Mesothelial cell of epicardium (in vitro differentiated cells): ENCODE measurements at regions not wholly inside any gene's neighbourhood (a gene's known extent, or its start where the extent isn't known, plus 50 kb on each side); places are given as distances from the start of the nearest gene placed in this dataset.
A peak's percentile ranks its signal among the peaks of the same experiment; 100 is the strongest.
"Not testable (repeated sequence)": the region's sequence is repeated elsewhere in the genome, so short reads cannot be mapped to it uniquely, and the experiment has no call there.

Experiments used
- DNase-seq, 2 experiments: peaks; one replicate each; pipeline ENCODE4 v3.0.0; 2021; ENCODE audit warnings: low spot score in 2 of 2; ENCODE audit not compliant: unreplicated experiment in 2 of 2
- H3K27ac Mint-ChIP-seq: 2 replicates; pipeline ENCODE4 v1.8.0; 2021; ENCODE audit warnings: mixed read lengths
- H3K27me3 Mint-ChIP-seq: 2 replicates; pipeline ENCODE4 v1.8.0; 2021; ENCODE audit warnings: low read depth, mixed read lengths
- H3K36me3 Mint-ChIP-seq: 2 replicates; pipeline ENCODE4 v1.8.0; 2021; ENCODE audit warnings: mixed read lengths
- H3K4me1 Mint-ChIP-seq: 2 replicates; pipeline ENCODE4 v1.8.0; 2021; ENCODE audit warnings: mixed read lengths
- H3K4me3 Mint-ChIP-seq: 2 replicates; pipeline ENCODE4 v1.8.0; 2021; ENCODE audit warnings: mild to moderate bottlenecking, moderate library complexity, mixed read lengths
- H3K9me3 Mint-ChIP-seq: 2 replicates; pipeline ENCODE4 v1.8.0; 2021; ENCODE audit warnings: mixed read lengths

DNA sequence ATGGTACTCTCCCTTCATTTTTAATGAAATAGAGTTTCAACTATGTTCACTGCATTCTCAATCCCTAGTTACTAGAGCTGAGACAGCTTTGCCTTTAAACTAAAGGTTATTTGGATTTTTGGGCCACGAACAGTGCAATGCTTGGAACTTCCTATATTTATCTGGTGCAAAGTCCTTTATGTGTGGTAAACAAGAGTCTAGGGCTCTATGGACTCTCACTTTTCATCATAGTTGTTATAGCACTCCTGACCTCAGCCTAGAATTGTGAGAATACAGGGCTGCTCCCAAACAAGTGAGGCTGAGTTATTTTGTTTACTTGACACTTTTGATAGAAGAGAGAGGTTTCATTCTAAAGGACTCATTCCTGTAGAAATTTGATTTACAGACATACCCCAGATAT lies 144.9 kb upstream of the POMZP3 start:
- H3K9me3 Mint-ChIP-seq = peaks cover 26% of the 10 kb centered on the region
- H3K27ac Mint-ChIP-seq, H3K4me3 Mint-ChIP-seq, H3K4me1 Mint-ChIP-seq, H3K36me3 Mint-ChIP-seq, H3K27me3 Mint-ChIP-seq, DNase-seq: not testable (repeated sequence)

DNA sequence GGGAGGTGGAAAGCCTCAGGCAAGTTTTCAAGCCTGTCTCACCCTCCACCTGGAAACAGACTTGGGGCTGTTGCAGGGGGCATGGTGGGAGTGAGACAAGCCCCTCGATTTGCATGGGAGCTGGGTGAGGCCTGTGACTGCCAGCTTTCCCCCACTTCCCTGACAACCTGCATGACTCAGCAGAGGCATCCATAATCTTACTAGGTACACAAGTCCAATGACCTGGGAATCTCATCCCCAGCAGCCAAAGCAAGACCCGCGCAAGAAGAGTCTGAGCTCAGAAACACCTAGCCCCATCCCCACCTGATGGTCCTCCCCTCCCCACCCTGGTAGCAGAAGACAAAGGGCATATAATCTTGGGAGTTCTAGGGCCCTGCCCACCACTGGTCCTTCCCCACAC lies 136.9 kb upstream of the POMZP3 start:
- not testable (repeated sequence) for H3K27ac Mint-ChIP-seq, H3K4me1 Mint-ChIP-seq, H3K4me3 Mint-ChIP-seq, DNase-seq, H3K36me3 Mint-ChIP-seq, H3K27me3 Mint-ChIP-seq
- H3K9me3 Mint-ChIP-seq = peaks cover 33% of the 10 kb centered on the region

DNA sequence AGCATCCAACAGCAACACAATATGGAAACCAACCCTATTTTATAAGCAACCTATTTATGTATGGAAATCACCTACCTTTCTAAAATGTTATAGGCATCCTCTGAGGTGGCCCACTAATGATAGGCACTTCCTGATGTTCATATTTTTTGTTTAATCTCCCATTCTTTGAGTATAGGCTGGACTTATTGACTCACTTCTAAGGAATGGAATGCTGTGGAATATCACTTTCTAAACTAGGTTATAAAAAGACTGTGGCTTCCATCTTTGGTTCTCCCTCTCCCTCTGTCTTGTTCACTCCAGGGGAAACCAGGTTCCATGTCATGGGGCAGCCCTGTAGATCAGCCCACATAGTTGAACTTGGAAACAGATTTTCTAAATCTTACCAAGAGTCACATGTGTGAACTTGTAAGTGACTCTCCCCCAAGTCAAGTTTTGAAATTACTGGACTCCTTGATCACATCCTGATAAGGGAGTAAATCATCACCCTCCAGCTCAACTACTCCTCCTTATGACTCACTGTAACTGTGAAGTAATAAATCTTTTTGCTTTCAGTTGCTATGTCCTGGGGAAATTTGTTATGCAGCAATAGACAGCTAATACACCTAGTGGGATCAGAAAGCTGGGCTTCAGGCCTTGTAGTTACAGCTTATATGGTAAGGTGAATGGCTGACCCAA lies 133.6 kb upstream of the POMZP3 start:
- H3K27ac Mint-ChIP-seq, H3K4me3 Mint-ChIP-seq, H3K4me1 Mint-ChIP-seq, DNase-seq, H3K27me3 Mint-ChIP-seq, H3K36me3 Mint-ChIP-seq: not testable (repeated sequence)
- peaks cover 27% of the 10 kb centered on the region for H3K9me3 Mint-ChIP-seq

DNA sequence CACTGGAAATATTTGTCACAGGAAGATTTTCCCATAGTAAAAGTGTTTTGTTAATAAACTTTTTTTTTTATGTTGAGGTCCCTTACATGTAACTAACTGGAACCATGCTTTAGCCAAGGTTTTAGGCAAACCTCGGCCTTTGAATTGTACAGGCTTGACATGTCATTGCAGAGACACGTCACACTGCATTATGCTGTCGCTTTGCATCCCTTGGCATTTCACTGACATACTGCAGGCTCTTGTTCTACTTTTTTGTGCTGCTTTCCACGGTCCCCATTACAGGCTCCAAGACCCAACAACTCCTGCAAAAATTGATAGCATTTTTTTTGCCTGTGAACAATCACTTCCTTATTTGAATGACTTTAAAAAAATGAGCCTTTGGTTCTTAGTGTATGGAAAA lies 112.5 kb upstream of the POMZP3 start:
- H3K27ac Mint-ChIP-seq, H3K4me3 Mint-ChIP-seq, H3K27me3 Mint-ChIP-seq, DNase-seq, H3K36me3 Mint-ChIP-seq, H3K9me3 Mint-ChIP-seq, H3K4me1 Mint-ChIP-seq: not testable (repeated sequence)

DNA sequence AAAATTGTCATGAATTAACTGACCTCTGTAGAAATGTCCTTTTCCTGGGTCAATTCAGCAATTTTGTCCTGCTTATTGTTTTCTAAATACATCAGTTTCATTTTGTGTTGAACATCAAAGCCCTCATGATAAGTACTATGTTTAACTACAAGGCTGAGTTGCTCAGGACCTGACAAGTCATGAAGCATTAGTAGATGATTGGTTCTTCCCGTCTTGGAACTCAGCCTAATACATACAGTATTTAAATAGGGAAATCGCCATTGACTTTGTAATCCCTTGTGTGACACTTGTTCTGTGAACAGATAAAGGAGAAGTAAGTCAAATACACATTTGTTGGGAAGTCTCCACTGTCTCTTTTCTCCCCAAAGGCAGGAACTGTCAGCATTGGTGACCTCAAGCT lies 109.6 kb upstream of the POMZP3 start:
- not testable (repeated sequence) for H3K36me3 Mint-ChIP-seq, H3K27me3 Mint-ChIP-seq, H3K9me3 Mint-ChIP-seq, H3K27ac Mint-ChIP-seq, DNase-seq, H3K4me1 Mint-ChIP-seq, H3K4me3 Mint-ChIP-seq

DNA sequence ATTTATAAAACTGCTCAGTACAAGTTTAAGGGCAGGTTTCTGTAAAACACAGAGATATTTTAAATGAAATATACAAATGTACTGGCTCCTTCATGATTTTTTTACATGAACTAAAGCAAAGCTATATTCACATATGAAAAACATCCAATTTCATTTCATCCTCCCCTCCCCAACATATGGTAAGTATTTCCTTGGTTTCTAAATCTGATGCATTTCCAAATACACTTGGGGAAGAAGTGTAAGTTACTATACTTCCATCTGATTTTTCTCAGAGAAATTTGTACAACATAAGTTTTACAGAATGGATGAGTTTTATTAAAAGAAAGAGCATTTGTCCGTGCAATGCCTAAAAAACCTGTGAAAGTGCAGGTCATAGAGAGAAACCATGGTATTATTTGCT lies 109.0 kb upstream of the POMZP3 start:
- not testable (repeated sequence) for H3K27ac Mint-ChIP-seq, H3K4me3 Mint-ChIP-seq, H3K27me3 Mint-ChIP-seq, H3K36me3 Mint-ChIP-seq, H3K4me1 Mint-ChIP-seq, DNase-seq, H3K9me3 Mint-ChIP-seq

DNA sequence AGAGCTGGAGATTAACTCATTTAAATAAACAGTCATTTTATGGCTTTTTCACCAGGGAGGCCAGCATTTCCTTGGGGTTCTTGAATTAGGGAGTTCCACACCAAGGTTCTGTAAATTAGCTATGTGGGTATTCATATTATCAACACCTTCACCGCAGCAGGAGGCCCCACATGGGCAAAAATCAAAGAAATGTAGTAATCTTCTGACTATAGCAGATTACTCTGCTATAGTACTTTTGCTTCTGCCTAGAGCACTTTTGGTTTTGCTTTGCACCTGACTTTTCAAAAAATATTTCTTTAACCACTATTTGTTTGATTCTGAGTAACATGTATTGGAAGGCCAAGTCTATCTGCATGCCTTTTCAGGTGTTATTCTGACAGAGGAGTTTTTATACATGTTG lies 108.6 kb upstream of the POMZP3 start:
- not testable (repeated sequence) for H3K4me3 Mint-ChIP-seq, H3K4me1 Mint-ChIP-seq, H3K27ac Mint-ChIP-seq, DNase-seq, H3K9me3 Mint-ChIP-seq, H3K27me3 Mint-ChIP-seq, H3K36me3 Mint-ChIP-seq

DNA sequence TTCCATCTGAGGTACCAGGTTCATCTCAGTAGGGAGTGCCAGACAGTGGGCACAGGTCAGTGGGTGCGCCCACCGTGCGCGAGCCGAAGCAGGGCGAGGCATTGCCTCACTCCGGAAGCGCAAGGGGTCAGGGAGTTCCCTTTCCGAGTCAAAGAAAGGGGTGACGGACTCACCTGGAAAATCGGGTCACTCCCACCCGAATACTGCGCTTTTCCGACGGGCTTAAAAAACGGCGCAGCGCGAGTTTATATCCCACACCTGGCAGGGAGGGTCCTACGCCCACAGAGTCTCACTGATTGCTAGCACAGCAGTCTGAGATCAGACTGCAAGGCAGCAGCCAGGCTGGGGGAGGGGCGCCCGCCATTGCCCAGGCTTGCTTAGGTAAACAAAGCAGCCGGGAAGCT lies 101.5 kb upstream of the POMZP3 start:
- peak overlapping the region; percentile 63 for H3K4me3 Mint-ChIP-seq
- H3K36me3 Mint-ChIP-seq, H3K4me1 Mint-ChIP-seq, H3K9me3 Mint-ChIP-seq, H3K27me3 Mint-ChIP-seq, DNase-seq: not testable (repeated sequence)
- H3K27ac Mint-ChIP-seq = peak overlapping the region; percentile 39

DNA sequence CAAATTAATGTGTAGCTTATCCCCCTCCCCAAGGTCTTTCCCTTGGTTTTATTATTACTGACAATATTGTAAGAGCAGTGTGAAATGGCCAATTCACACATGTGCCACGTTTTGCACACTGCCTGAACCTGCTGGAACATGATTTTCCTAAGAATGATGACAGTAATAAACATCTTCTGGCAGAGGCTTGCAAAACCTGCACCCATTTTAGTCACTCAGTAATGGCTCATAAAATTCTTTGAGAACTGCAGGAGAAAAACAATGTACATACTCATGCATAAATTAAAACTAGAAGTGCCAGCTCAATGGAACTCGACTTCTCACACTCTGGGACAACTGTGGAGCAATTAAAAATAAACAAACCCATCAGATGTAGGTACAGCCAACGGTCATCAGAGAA lies 96.8 kb upstream of the POMZP3 start:
- not testable (repeated sequence) for H3K27ac Mint-ChIP-seq, H3K9me3 Mint-ChIP-seq, H3K4me1 Mint-ChIP-seq, H3K27me3 Mint-ChIP-seq, H3K4me3 Mint-ChIP-seq, H3K36me3 Mint-ChIP-seq, DNase-seq

DNA sequence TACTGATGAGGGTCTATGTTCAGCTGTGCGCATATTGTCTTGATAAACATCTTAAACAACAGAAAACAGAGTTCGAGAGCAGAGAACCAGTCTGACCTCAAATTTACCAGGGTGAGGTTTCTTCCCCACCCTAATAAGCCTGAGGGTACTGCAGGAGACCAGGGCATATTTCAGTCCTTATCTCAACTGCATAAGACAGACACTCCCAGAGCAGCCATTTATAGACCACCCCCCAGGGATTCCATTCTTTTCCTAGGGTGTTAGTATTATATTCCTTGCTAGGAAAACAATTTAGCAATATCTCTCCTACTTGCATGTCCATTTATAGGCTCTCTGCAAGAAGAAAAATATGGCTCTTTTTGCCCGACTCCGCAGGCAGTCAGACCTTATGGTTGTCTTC lies 89.5 kb upstream of the POMZP3 start:
- H3K27me3 Mint-ChIP-seq, DNase-seq, H3K4me1 Mint-ChIP-seq, H3K4me3 Mint-ChIP-seq, H3K27ac Mint-ChIP-seq: not testable (repeated sequence)
- Mint-ChIP-seq H3K36me3 (peaks cover 17% of the 10 kb centered on the region), H3K9me3 (peaks cover 22% of the 10 kb centered on the region)

DNA sequence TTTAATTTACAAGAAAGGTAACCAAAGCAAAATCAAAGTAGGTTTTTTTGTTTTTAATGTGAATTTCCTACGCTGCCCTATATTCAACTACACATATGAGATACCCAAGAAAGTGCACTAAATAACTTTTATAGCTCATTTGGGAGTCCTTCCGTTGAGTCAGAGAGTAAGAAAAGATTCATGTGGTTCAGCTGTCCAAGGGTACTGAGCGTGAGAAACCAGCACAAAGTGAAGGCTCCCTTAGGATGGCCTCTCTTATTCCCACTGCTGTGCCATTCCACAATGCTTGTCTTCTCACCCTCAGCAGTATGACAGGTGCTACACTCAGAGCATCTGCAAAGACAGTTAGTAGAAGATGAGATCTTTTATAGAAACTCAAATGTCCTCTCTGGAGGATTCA lies 85.8 kb upstream of the POMZP3 start:
- not testable (repeated sequence) for H3K27me3 Mint-ChIP-seq, H3K4me3 Mint-ChIP-seq, H3K27ac Mint-ChIP-seq, DNase-seq, H3K4me1 Mint-ChIP-seq
- H3K9me3 Mint-ChIP-seq = peaks cover 19% of the 10 kb centered on the region
- H3K36me3 Mint-ChIP-seq = peaks cover 17% of the 10 kb centered on the region

DNA sequence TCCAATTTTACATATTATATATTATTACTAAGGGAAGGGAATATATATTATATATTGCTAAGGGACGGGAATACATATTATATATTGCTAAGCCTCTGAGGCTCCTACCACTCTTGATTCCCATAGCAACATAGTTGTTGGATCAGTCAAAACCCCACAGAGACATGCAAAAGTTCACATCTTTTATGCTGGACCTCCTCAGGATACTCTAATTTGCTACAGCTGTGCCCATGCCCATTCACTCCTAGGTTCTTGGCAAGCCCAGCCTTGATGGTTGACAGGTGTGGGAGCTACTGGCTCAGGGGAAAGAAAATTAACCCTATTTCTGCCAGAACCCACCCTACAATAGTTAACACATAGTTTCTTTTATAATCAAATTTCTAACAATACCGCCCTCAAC lies 84.6 kb upstream of the POMZP3 start:
- not testable (repeated sequence) for H3K27me3 Mint-ChIP-seq, DNase-seq, H3K4me1 Mint-ChIP-seq, H3K27ac Mint-ChIP-seq, H3K4me3 Mint-ChIP-seq
- Mint-ChIP-seq H3K36me3 (peaks cover 15% of the 10 kb centered on the region), H3K9me3 (peaks cover 16% of the 10 kb centered on the region)

DNA sequence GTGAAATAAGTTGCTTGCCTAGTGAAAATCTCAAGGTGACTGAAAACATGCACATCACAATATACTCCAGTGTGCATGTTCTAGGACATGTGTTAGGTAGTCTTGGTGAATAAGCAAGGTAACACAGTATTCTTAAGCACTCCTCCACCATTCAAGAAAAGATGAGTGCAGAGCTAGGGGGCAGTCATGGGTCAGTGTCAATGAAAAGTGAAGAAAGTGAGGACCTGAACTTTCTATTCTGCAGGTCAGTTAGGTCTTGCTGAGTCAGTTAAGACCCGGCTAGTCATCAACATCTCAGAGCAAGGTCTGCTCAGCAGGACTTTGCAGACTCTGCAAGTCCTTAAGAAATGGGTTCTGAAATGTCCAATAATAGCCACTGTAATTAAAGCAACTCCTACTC lies 82.6 kb upstream of the POMZP3 start:
- not testable (repeated sequence) for H3K4me3 Mint-ChIP-seq, H3K27ac Mint-ChIP-seq, H3K36me3 Mint-ChIP-seq, H3K27me3 Mint-ChIP-seq, H3K4me1 Mint-ChIP-seq, H3K9me3 Mint-ChIP-seq, DNase-seq

DNA sequence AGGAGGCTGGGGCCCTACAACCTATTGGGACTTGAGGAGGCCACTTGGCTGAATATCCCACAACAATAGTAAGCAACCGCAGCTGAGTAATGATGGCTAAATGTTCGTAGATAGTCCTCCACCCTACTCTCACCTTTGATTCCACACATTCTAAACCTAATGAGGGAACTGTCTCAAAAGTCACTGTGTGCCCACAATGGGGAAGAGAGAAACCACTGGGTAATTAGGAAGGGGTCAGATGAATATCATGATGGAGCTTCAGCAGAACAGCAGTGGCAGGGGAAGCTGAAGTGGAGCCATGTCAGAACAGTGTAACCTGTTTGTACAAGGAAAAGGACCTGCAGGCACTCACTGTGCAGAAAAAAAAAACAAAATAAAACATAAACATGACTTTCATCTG lies 81.4 kb upstream of the POMZP3 start:
- H3K27me3 Mint-ChIP-seq, DNase-seq, H3K9me3 Mint-ChIP-seq, H3K4me3 Mint-ChIP-seq, H3K36me3 Mint-ChIP-seq, H3K27ac Mint-ChIP-seq, H3K4me1 Mint-ChIP-seq: not testable (repeated sequence)

DNA sequence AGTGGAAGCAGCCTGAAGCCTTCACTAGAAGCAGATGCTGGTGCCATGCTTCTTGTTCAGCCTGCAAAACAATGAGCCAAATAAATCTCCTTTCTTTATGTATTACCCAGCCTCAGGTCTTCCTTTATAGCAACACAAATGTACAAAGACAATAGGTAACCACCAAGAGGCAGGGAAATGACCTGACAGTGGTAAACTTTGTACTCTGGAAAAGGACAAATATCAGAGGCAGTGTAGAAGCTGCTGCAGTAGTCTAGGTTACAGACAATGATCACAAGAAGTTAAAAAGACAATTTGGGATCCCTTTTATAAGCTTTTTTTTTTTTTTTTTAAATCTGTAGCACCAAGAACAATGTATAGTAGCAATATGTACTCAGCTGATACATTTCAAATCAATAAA lies 76.7 kb upstream of the POMZP3 start:
- not testable (repeated sequence) for H3K4me1 Mint-ChIP-seq, H3K4me3 Mint-ChIP-seq, H3K36me3 Mint-ChIP-seq, H3K9me3 Mint-ChIP-seq, H3K27ac Mint-ChIP-seq, DNase-seq, H3K27me3 Mint-ChIP-seq
